ENCODE measurements at regions not wholly inside any gene's neighbourhood (a gene's known extent, or its start where the extent isn't known, plus 50 kb on each side); places are given as distances from the start of the nearest gene placed in this dataset.

DNA sequence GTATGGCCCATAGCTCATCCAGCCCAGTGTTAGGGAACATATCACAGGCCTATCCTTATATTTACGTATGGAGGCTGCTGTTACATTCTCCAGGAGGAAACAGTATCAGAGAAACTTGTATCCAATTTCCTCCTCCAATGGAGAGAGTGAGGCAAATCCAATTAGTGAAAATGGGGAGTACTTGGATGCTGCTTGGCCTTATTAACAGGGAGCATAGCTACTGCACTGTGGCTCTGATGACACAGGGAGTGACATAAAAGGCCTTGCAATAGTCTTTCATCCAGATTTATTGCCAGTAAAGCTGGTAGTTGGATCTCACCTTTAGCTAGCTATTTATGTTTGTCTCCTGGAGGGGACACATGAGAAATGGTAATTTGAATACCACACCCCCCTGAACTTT, 313.2 kb upstream of the MTPN start:
- TF ChIP-seq, protein P1, sequence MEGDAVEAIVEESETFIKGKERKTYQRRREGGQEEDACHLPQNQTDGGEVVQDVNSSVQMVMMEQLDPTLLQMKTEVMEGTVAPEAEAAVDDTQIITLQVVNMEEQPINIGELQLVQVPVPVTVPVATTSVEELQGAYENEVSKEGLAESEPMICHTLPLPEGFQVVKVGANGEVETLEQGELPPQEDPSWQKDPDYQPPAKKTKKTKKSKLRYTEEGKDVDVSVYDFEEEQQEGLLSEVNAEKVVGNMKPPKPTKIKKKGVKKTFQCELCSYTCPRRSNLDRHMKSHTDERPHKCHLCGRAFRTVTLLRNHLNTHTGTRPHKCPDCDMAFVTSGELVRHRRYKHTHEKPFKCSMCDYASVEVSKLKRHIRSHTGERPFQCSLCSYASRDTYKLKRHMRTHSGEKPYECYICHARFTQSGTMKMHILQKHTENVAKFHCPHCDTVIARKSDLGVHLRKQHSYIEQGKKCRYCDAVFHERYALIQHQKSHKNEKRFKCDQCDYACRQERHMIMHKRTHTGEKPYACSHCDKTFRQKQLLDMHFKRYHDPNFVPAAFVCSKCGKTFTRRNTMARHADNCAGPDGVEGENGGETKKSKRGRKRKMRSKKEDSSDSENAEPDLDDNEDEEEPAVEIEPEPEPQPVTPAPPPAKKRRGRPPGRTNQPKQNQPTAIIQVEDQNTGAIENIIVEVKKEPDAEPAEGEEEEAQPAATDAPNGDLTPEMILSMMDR (IDR thresholded peaks at IDR 0.05; ENCODE audit: insufficient read depth, low read depth, low read length), result no peak
- no peak for TF ChIP-seq EZH2 (IDR thresholded peaks at IDR 0.05; ENCODE audit: insufficient read depth, low read length)
